ENCODE measurements at regions not wholly inside any gene's neighbourhood (a gene's known extent, or its start where the extent isn't known, plus 50 kb on each side); places are given as distances from the start of the nearest gene placed in this dataset.

GRCh38 chr5:124810396-124811006, 64.1 kb upstream of the ZNF608 start:
- TF ChIP-seq CTCF (IDR thresholded peaks at IDR 0.05 in 2 of 3, conservative IDR thresholded peaks at IDR 0.05 in 1 of 3; ENCODE audit: control insufficient read depth in 2 of 3, extremely low read depth in 1 of 3, insufficient read depth in 1 of 3, low read depth in 3 of 3, low read length in 3 of 3): no peak
- TF ChIP-seq POLR2A (IDR thresholded peaks at IDR 0.05; ENCODE audit: low read depth, low read length): no peak
- TF ChIP-seq SIX5 (IDR thresholded peaks at IDR 0.05; ENCODE audit: low read depth, low read length, severe bottlenecking): no peak
- no peak for TF ChIP-seq IKZF1 (conservative IDR thresholded peaks at IDR 0.05)
- no peak for TF ChIP-seq RAD21 (IDR thresholded peaks at IDR 0.05; ENCODE audit: insufficient read depth, low read depth, low read length)
- no peak for TF ChIP-seq ASH2L (IDR thresholded peaks at IDR 0.05; ENCODE audit: borderline replicate concordance, low read depth)
- no peak for TF ChIP-seq ZNF592 (IDR thresholded peaks at IDR 0.05)
- TF ChIP-seq SP1 (IDR thresholded peaks at IDR 0.05; ENCODE audit: low read depth, low read length): no peak
- TF ChIP-seq NR2F1 (conservative IDR thresholded peaks at IDR 0.05): no peak
- no peak for TF ChIP-seq TCF12 (IDR thresholded peaks at IDR 0.05; ENCODE audit: low read depth, low read length)
- TF ChIP-seq SMC3 (IDR thresholded peaks at IDR 0.05; ENCODE audit: borderline replicate concordance, low read length): no peak
- no peak for TF ChIP-seq MXI1 (IDR thresholded peaks at IDR 0.05; ENCODE audit: low read depth, low read length)
- no peak for TF ChIP-seq PRDM15 (CRISPR knock-in tag; IDR thresholded peaks at IDR 0.05)
- no peak for TF ChIP-seq ZBTB33 (IDR thresholded peaks at IDR 0.05)

Data from GM12878 (cell line).